GM18907 (cell line): ENCODE measurements at regions not wholly inside any gene's neighbourhood (a gene's known extent, or its start where the extent isn't known, plus 50 kb on each side); places are given as distances from the start of the nearest gene placed in this dataset.
"Not testable (repeated sequence)": the region's sequence is repeated elsewhere in the genome, so short reads cannot be mapped to it uniquely, and the experiment has no call there.

Experiments used
- ATAC-seq: cut with Tn5 transposase; IDR thresholded peaks from one replicate; pipeline ENCODE4 v1.9.1; 2021; ENCODE audit warnings: mild to moderate bottlenecking, moderate library complexity; ENCODE audit not compliant: unreplicated experiment

GRCh38 chr2:220708366-220708765, 863.7 kb downstream of the EPHA4 start:
- no peak for ATAC-seq

DNA sequence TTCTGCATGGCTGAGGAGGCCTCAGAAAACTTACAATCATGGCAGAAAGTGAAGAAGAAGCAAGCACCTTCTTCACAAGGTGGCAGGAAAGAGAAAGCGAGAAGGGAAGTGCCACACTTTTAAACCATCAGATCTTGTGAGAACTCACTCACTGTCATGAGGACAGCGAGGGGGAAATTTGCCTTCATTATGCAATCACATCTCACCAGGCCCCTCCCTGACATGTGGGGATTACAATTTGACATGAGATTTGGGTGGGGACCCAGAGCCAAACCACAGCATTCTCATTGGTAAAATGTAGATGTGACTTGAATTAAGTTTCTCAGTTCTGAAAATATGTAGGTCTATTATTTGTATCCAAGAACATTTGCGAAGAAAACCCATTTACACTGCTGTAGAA, 854.8 kb downstream of the EPHA4 start:
- ATAC-seq, result no peak

- no peak for ATAC-seq
These were observed 835.3 kb downstream of the EPHA4 start for GRCh38 chr2:220736778-220737177.

- ATAC-seq, result no peak
These were observed 828.9 kb downstream of the EPHA4 start for GRCh38 chr2:220743203-220743602.

DNA sequence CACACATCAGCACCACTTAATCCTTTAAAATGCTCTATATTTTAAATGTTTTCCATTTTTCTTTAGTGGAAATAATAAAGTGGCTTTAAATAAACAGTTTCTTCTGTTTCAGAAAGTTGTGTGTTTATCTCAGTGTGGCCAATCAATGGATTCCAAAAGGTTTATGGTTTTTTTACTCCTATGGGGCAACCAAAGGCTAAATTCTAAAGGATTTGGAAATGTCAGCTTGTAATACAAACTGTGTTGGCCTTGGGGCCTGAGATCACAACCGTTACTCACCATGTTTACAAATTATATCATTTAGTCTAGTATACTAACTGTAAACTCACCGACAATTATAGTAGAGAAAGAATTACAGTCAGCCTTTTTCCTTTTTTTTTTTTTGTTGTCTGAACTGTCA, 827.2 kb downstream of the EPHA4 start:
- no peak for ATAC-seq

- ATAC-seq, result no peak
These were observed 826.4 kb downstream of the EPHA4 start for GRCh38 chr2:220745682-220746081.

- no peak for ATAC-seq
These were observed 824.4 kb downstream of the EPHA4 start for GRCh38 chr2:220747736-220748135.

DNA sequence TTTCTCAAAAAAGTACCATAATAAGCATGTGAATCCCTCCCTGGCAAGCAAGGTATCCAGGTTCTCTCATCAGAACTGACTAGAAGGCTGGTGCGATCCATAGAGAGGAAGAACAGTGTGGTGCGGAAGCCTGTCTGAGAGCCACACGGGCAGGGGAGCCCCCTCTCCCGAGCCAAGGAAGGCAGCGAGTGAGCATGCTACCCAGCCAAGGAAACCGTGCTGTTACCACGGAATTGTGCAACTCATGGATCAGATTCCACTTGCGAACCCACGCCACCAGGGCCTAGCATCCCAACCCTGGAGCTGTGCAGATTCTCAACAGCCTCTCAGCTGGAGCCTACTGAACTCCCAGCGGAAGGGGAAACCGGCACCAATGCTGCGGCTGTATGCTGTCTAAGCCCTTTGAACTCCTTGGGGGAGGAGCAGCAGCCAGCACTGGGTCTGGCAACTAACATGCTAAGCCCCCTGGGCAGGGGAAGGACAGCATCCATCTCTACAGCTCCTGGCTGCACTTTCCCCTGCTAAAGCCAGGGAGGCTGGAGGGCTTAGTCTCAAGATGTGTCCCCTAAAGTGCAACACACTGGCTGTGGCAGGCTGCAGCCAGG, 823.1 kb downstream of the EPHA4 start:
- ATAC-seq, result no peak

DNA sequence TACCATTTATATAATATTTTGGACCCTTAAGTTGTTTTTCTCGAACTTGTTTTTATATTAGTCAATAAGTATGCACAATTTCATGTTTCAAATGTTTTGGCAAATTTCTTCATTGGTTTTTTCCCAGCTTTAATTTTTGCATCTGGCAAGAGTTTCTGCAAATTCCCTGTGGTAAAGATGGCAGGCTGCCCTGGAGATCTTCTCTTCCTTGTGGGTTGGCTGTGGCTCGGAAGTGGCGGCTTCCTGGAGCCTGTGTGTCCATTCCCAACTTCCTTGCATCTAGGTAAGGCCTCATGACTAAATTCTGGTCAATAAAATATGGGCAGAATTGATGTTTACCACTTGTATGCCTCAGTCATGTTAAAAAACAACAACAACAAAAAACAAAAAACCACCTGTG, 818.6 kb downstream of the EPHA4 start:
- no peak for ATAC-seq

GRCh38 chr2:220756653-220757052, 815.5 kb downstream of the EPHA4 start:
- no peak for ATAC-seq

GRCh38 chr2:220758376-220758775, 813.7 kb downstream of the EPHA4 start:
- ATAC-seq, result not testable (repeated sequence)

DNA sequence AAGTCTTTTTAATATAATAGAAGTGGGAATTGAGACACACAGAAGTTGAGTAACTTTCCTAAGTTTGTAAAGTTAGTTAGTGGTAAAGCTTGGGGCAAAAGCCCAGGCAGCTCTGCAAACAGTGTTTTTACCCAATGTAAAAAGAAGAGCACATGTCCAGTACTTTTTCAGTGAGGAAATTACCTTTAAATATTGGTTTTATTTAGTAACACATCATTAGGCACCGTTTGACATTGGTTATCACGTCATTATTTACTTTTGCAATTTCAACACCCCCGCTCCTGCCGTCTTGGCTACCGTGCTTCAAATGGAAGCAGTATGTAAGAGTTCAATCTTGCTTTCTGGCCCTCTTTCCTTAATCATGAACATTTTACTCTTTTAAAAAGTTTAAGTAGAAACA, 807.9 kb downstream of the EPHA4 start:
- ATAC-seq, result no peak

GRCh38 chr2:220767591-220768255, 804.4 kb downstream of the EPHA4 start:
- no peak for ATAC-seq

- ATAC-seq, result no peak
These were observed 796.1 kb downstream of the EPHA4 start for GRCh38 chr2:220775856-220776488.

- not testable (repeated sequence) for ATAC-seq
These were observed 793.0 kb downstream of the EPHA4 start for GRCh38 chr2:220779076-220779475.

DNA sequence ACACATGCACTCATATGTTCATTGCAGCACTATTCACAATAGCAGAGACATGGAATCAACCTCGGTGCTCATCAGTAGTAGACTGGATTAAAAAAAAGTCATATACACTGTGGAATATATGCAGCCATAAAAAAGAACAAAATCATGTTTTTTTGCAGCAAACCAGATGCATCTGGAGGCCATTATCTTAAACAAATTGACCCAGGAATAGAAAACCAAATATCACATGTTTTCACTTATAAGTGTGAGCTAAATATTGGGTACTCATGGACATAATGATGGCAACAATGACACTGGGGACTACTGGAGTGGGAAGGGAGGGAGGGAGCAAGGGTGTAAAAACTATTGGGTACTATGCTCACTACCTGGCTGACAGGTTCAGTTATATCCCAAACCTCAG, 792.6 kb downstream of the EPHA4 start:
- no peak for ATAC-seq

- ATAC-seq, result no peak
These were observed 792.2 kb downstream of the EPHA4 start for GRCh38 chr2:220779931-220780330.

DNA sequence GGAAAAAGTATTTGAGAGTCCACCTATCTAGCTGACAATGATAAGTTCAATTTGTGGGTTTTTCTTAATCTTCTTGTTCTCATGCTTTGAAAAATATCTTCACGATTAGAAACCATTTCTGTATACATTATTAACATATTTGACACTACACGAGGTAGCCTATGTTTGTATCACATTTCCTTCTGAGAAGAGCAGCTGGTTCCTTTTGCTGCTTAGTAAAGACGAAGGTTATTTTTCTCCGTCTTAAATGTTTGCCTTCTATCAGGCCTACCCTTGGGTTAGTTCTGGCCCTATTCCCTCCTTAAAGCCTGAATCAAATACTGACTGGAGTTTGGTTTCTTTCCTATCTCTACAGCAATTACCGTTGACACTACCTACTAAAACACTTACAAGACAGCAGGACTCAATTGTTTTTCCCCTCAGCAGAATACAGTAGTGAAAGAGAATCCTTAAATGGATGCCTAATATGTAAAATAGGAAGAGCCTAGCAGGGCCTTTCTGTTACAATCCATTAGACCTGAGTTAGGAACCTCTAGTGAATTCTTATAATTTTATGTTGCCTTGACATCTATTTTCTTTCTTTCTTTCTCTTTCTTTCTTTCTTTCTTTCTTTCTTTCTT, 790.4 kb downstream of the EPHA4 start:
- no peak for ATAC-seq

DNA sequence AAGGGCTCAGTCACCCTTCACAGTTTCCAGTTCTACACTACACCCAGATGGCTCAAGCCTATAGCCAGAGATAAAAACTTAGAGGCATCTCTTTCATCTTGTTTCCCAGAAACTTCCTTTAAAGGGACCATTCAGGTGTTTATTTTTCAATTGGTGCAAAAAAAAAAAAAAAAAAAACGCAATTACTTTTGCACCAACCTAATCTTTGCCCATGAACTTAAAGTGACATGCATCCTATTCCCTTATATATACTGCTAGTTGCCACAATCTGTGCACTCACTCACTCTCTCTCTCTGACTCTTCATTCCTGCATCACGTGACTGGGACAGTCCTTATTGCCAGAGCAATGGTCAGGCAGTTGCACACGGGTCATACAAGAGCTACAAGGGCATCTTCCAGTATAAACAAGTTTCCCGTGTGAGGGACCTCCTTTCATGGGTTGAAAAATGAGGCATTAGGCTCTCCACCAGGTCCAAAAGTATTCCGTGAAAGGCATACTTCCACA, 789.4 kb downstream of the EPHA4 start:
- no peak for ATAC-seq

- ATAC-seq, result no peak
These were observed 788.4 kb downstream of the EPHA4 start for GRCh38 chr2:220783671-220784070.

DNA sequence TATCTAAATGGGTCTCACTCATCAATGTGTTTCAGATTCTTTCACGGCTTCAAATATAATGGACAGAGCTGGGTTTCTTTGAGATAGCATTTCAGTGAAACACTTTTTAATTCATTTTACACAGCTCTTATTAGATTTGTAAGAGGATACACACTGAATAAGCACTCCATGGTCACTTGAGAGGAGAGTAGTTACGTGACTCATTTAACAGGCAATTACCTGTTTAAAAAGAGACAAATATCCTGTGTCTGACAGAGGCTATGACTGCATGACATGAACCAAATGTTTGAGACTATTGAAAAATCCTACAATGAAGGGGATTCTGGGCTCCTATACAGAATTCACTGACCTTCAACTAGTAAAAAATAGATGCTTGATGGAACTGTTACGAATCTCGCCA, 786.9 kb downstream of the EPHA4 start:
- no peak for ATAC-seq

DNA sequence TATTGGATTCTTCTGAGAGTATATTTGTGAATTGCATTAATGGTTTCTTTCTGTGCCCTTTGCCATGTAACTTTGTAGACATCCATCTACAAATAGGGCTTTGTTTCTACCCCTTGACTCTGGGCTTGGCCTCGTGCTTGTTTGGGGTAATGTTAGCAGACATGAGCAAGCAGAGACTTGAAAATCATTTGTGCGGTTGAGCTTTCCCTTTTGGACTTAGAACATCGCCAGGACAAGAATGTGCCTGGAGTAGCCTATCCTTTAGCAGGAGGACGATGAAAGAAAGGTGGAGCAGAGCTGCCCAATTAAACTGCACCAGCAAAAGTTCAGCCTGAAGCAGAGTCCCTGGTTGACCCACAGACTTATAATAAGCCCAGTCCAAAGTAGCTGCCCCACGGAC, 785.9 kb downstream of the EPHA4 start:
- ATAC-seq, result no peak
